Activated CD4-positive, alpha-beta T cell treated with anti-CD3 and anti-CD28 coated beads, Interleukin-2, amount 50 U/mL, for 16 hours (primary cell): ENCODE measurements at regions not wholly inside any gene's neighbourhood (a gene's known extent, or its start where the extent isn't known, plus 50 kb on each side); places are given as distances from the start of the nearest gene placed in this dataset.
"Not testable (repeated sequence)": the region's sequence is repeated elsewhere in the genome, so short reads cannot be mapped to it uniquely, and the experiment has no call there.

Source experiments
- DNase-seq: peaks from one replicate; pipeline ENCODE4 v3.0.0-alpha.2; 2020

- no peak for DNase-seq
These were observed 210.3 kb downstream of the SREK1 start for GRCh38 chr5:66354422-66354821.

DNA sequence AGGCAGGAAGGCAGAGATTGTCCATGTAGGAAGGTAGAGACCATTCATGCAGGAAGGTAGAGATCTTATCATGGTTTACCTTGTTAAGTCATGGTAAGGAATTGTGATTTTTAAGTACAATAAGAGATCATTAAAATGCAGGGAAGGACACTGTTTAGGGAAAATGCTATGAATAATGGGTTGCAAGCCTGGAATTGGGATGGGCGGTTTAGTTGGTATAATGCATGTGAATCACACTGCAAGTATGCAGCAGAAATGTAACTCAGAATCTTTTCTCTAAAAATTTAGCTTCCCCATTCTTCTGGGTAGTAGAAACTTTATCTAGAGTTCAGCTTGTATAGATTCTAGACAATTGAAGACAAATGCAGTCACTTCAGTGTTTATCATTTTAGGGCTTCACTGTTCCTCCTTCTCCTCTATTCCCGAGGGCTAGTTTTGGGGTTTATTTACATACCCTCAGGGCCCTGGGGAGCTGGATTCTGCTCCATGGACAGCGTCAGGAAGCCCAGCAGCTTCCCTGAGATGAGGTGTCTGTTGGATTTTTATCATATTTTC, 212.0 kb downstream of the SREK1 start:
- DNase-seq, result no peak

- no peak for DNase-seq
These were observed 214.6 kb downstream of the SREK1 start for GRCh38 chr5:66358741-66359140.

DNA sequence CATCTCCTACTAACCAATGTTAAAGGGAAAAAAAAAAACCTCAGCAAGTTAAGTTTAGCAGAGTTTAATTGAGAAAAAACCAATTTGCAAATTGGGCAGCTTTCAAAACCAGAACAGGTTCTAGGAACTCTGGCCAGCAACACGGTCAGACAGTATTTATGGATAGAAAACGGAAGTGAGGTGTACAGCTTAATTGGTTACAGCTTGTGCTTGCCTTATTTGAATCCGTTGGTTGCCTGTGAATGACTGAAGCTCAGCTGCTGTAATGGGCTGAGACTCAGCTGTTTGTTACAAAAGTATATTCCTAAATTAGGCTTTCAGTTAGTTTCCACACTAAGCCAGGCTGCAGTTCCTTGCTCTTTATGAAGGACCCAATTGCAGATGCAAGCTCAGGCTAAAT, 217.0 kb downstream of the SREK1 start:
- DNase-seq, result no peak

GRCh38 chr5:66362046-66362445, 217.9 kb downstream of the SREK1 start:
- DNase-seq, result no peak

DNA sequence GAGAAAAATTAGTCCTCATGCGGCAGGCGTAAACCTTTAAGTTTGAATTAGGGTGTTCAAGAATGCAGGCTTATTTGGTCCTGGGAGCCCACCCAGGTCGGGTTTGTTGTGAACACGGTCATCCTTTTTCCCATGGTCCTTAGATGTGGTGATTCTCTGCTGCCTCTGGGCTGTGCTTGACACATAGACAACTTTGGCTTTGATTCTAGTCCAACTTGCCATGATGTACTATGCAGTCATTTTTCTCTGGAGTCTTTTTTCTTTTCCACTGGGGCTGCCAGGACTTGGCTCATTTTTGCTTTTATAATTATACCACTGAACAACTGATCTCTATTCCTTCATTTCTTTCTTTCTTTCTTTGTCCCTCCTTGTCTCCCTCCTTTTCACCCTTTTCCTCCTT, 218.6 kb downstream of the SREK1 start:
- no peak for DNase-seq

DNA sequence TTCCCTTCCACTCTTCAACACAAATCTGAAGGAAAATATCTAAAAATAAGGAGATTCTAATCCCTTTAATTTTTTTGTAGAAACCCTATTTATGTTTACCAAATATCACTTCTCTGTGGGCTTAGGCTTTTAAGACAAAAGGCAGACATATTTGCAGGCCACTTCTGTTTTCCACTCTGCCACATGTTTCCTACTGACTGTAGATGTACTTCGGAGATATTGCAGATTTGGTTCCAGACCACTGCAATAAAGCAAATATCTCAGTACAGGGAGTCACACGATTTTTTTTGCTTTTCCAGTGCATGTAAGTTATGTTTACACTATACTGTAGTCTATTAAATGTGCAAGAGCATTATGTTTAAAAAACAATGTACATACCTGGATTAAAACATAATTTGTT, 219.0 kb downstream of the SREK1 start:
- DNase-seq, result no peak

DNA sequence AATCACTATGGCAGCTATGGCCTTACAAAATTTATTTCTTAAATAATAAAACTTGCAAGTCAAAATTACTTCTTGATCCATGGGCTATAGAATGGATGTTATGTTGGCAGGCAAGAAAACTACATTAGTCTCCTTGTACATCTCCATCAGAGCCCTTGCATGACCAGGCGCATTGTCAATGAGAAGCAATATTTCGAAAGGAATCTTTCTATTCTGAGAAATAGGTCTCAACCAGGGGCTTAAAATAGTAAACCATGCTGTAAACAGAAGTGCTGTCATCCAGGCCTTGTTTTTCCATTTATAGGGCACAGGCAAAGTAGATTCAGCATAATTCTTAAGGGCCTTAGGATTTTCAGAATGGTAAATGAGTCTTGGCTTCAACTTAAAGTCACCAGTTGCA, 220.1 kb downstream of the SREK1 start:
- no peak for DNase-seq

GRCh38 chr5:66365981-66366380, 221.9 kb downstream of the SREK1 start:
- DNase-seq, result no peak

GRCh38 chr5:66367814-66368541, 223.9 kb downstream of the SREK1 start:
- no peak for DNase-seq

DNA sequence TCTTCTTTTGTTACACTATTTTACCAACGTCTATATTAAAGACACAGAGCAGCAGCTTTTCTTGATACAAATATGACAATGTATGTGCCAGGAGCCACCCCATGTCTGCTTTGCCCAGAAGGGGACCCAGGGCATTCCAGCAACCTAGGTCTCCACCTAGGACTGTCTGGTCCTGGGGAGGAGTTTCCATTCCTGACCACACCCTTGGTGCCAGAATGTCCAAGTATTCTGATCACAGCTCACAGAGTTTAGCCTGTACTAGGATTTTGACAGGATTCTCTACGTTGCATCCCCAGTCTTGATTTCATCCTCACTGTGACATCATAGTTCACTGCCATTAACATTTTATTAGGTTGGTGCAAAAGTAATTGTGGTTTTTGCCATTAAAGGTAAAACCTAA, 224.7 kb downstream of the SREK1 start:
- no peak for DNase-seq

DNA sequence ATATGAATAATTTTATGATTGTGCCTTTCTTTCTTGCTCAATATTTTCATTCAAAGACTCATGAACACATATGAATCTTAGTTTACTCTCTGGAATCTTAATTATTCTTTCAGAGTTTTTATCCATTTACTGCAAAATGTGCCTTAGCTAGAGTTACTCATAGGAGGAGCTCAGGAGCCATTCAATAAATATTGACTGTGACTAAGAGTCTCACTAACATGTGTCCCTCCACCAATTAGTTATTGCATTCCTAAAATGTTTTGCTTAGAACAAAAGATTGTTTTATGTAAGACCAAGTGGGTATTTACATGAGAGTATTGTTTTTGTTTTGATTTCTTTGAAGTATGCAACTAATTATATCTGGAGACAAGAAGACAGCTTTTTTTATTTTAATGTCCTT, 218.4 kb upstream of the MAST4 start:
- DNase-seq, result no peak

- DNase-seq, result no peak
These were observed 217.8 kb upstream of the MAST4 start for GRCh38 chr5:66378407-66378806.

DNA sequence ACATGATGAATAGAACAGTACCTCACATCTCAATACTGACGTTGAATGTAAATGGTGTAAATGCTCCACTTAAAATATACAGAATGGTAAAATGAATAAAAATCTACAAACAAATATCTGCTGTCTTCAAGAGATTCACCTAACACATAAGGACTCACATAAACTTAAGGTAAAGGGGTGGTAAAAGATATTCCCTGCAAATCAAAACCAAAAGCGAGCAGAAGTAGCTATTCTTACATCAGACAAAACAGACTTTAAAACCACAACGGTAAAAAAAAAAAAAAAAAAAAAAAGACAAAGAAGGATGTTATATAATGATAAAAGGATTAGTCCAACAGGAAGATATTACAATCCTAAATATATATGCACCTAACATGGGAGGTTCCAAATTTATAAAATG, 214.0 kb upstream of the MAST4 start:
- no peak for DNase-seq

- DNase-seq, result not testable (repeated sequence)
These were observed 191.0 kb upstream of the MAST4 start for GRCh38 chr5:66405145-66405544.

GRCh38 chr5:66406761-66407336, 189.3 kb upstream of the MAST4 start:
- DNase-seq, result no peak

- DNase-seq, result no peak
These were observed 188.4 kb upstream of the MAST4 start for GRCh38 chr5:66407765-66408164.

DNA sequence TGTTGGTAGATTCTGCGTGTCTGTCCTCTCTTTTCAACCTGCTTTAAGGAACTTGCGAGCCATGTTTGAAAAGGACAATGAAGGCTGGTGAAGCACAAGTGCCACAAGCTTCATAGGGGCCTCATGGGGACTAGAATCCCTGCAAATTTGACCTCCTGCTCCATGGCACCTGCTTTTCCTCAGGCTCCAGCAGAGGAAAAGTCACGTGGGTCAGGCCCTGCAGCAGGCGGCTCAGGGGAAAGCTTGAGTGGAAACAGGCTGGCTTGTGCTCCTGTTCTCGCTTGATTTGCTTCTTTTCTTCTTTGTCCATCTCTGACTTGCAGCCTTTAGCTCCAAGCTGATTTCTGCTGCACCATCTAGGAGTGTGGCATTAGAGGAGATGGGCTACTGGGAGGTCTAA, 187.6 kb upstream of the MAST4 start:
- no peak for DNase-seq

GRCh38 chr5:66410122-66410521, 186.1 kb upstream of the MAST4 start:
- DNase-seq, result no peak

- no peak for DNase-seq
These were observed 184.5 kb upstream of the MAST4 start for GRCh38 chr5:66411701-66412100.

DNA sequence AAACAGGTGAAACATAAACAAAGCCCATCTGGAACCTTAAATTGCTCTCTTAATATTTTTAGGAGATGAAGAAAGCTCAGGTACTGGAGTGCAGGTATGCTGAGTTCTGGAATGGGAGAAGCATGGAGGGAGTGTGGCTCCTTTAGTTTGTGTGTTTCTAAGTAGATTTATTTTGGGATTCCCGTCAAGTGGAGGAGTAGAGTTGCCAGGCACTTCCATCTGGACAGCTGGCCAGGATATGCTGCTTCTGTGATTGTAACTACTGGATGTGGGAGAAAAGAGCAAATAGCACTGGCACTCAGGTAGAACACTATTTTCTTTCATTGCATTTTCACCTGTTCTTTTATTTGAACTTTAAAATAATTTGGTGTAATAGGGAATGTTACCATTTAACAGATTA, 182.3 kb upstream of the MAST4 start:
- no peak for DNase-seq

DNA sequence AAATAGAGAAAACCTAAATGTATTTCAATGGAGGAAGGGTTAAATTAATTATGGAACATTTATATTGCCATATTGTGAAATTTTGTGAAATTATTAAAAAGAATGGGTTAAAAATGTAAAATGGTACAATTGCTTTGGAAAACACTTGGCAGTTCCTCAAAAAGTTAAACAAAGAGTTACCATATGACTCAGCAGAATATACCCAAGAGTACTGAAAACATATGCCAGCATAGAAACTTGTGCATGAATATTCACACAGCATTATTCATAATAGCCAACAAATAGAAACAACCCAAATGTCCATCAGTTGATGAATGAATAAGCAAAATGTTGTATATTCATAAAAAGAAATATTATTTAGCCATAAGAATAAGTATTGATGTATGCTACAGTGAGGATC, 181.0 kb upstream of the MAST4 start:
- no peak for DNase-seq

- DNase-seq, result no peak
These were observed 179.5 kb upstream of the MAST4 start for GRCh38 chr5:66416698-66417097.

DNA sequence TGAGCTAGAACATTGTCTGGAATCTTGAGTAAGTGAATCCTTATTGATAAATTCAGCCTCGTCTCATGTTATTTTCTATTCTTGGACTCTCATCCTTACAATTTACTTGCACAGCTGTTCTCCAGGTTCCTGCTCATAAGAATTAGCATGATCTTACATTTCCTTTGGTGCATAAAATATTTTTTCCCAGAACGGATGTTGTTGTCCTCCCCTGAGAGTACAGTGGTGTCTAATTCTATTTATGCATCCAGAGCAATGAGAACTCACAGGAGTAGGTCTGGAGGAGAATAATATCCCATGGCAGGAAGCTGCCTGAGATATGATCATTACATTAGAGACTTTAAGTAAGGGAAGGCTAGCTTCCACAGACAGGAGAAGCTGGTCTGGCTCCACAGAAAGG, 178.4 kb upstream of the MAST4 start:
- no peak for DNase-seq

- DNase-seq, result no peak
These were observed 172.7 kb upstream of the MAST4 start for GRCh38 chr5:66423484-66423883.
